Smooth muscle cell (in vitro differentiated cells): ENCODE measurements at regions not wholly inside any gene's neighbourhood (a gene's known extent, or its start where the extent isn't known, plus 50 kb on each side); places are given as distances from the start of the nearest gene placed in this dataset.
A peak's percentile ranks its signal among the peaks of the same experiment; 100 is the strongest.

Experiments used
- DNase-seq: peaks from one replicate; lab custom pipeline; 2025; ENCODE audit not compliant: unreplicated experiment; lab: John Stamatoyannopoulos, UW
- H2AFZ ChIP-seq: fragments of 200-600 bp; sonication (generic); 2 replicates; pipeline ENCODE4 v1.6.0; 2016; ENCODE audit warnings: antibody characterized with exemption, low read depth, mild to moderate bottlenecking
- H3F3A ChIP-seq: fragments of 200-600 bp; sonication (generic); 2 replicates; pipeline ENCODE4 v1.6.0; 2017; ENCODE audit warnings: antibody characterized with exemption, low read depth
- H3K27ac ChIP-seq: fragments of 200-600 bp; sonication (generic); 2 replicates; pipeline ENCODE4 v1.5.1; 2016; ENCODE audit warnings: low read depth, mild to moderate bottlenecking
- H3K27me3 ChIP-seq: fragments of 200-600 bp; sonication (generic); 2 replicates; pipeline ENCODE4 v1.6.1; 2016; ENCODE audit warnings: low read depth, mild to moderate bottlenecking
- H3K36me3 ChIP-seq: fragments of 200-600 bp; sonication (generic); 2 replicates; pipeline ENCODE4 v1.5.1; 2016; ENCODE audit warnings: low read depth
- H3K4me1 ChIP-seq: fragments of 200-600 bp; sonication (generic); 2 replicates; pipeline ENCODE4 v1.5.1; 2016; ENCODE audit warnings: low read depth
- H3K4me2 ChIP-seq: fragments of 200-600 bp; sonication (generic); 2 replicates; pipeline ENCODE4 v1.6.0; 2016; ENCODE audit warnings: mild to moderate bottlenecking
- H3K4me3 ChIP-seq: fragments of 200-600 bp; sonication (generic); 2 replicates; pipeline ENCODE4 v1.5.1; 2016; ENCODE audit warnings: mild to moderate bottlenecking
- H3K79me2 ChIP-seq: fragments of 200-600 bp; sonication (generic); 2 replicates; pipeline ENCODE4 v1.6.0; 2016; ENCODE audit warnings: low read depth, mild to moderate bottlenecking
- H3K9ac ChIP-seq: fragments of 200-600 bp; sonication (generic); 2 replicates; pipeline ENCODE4 v1.6.0; 2016; ENCODE audit warnings: low read depth
- H3K9me3 ChIP-seq: fragments of 200-600 bp; sonication (generic); replicated peaks from 2 replicates; pipeline ENCODE4 v1.5.1; 2016; ENCODE audit warnings: low read depth
- H4K20me1 ChIP-seq: fragments of 200-600 bp; sonication (generic); 2 replicates; pipeline ENCODE4 v1.6.0; 2016; ENCODE audit warnings: low read depth
- WGBS: methylation state at CpG from one replicate; pipeline ENCODE4 v1.1.7; 2016; ENCODE audit warnings: low lambda C conversion rate; 5-methylcytosine and 5-hydroxymethylcytosine counted together
- TF ChIP-seq, protein P1 (sequence below): fragments of 200-600 bp; sonication (generic); IDR thresholded peaks from 2 replicates; pipeline ENCODE4 v1.5.1; 2017; ENCODE audit warnings: borderline replicate concordance, mild to moderate bottlenecking, antibody characterized with exemption; ENCODE audit not compliant: insufficient read depth, poor library complexity, severe bottlenecking

DNA sequence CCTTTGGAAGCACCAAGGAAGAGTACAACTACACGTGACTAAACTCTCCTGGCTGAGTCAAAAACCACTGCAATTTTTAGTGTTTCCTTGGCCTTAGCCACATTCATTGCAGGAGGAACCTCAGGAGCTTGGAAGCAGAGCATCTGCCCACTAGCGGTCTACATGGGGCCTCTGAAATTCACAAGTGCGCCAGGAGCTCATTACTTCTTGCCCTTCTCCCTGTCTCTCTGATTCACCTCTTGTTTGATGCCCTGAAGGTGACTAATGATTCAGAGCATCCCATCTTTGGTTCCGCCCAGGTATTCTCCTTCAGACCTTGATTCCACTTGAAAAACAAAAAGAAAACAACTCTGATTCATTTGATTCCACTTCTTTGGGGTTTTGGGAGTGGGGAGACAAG is 201.1 kb upstream of the LPP start:
- no peaks in the 10 kb centered on the region for H3K79me2 ChIP-seq
- WGBS = 83% methylated on average over 4 of the region's 4 CpGs
- no peak overlapping the region for H3K27ac ChIP-seq
- H3K27me3 ChIP-seq = no peaks in the 10 kb centered on the region
- no peaks in the 10 kb centered on the region for H3K4me1 ChIP-seq
- no peak overlapping the region for H3K4me3 ChIP-seq
- H4K20me1 ChIP-seq = no peaks in the 10 kb centered on the region
- TF ChIP-seq, protein P1, sequence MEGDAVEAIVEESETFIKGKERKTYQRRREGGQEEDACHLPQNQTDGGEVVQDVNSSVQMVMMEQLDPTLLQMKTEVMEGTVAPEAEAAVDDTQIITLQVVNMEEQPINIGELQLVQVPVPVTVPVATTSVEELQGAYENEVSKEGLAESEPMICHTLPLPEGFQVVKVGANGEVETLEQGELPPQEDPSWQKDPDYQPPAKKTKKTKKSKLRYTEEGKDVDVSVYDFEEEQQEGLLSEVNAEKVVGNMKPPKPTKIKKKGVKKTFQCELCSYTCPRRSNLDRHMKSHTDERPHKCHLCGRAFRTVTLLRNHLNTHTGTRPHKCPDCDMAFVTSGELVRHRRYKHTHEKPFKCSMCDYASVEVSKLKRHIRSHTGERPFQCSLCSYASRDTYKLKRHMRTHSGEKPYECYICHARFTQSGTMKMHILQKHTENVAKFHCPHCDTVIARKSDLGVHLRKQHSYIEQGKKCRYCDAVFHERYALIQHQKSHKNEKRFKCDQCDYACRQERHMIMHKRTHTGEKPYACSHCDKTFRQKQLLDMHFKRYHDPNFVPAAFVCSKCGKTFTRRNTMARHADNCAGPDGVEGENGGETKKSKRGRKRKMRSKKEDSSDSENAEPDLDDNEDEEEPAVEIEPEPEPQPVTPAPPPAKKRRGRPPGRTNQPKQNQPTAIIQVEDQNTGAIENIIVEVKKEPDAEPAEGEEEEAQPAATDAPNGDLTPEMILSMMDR = no peak
- no peaks in the 10 kb centered on the region for H3F3A ChIP-seq
- no peak overlapping the region for H3K4me2 ChIP-seq
- no peak overlapping the region for H2AFZ ChIP-seq
- no peak for DNase-seq
- no peaks in the 10 kb centered on the region for H3K36me3 ChIP-seq
- H3K9ac ChIP-seq = no peak overlapping the region
- H3K9me3 ChIP-seq = no peaks in the 10 kb centered on the region

- no peaks in the 10 kb centered on the region for H3F3A ChIP-seq
- H3K9ac ChIP-seq = no peak overlapping the region
- no peak overlapping the region for H3K4me3 ChIP-seq
- H3K9me3 ChIP-seq = no peaks in the 10 kb centered on the region
- WGBS = 96% methylated on average over 2 of the region's 2 CpGs
- H3K27me3 ChIP-seq = no peaks in the 10 kb centered on the region
- DNase-seq = no peak
- no peaks in the 10 kb centered on the region for H3K36me3 ChIP-seq
- H3K4me2 ChIP-seq = no peak overlapping the region
- no peaks in the 10 kb centered on the region for H3K79me2 ChIP-seq
- no peaks in the 10 kb centered on the region for H3K4me1 ChIP-seq
- no peak overlapping the region for H2AFZ ChIP-seq
- H4K20me1 ChIP-seq = no peaks in the 10 kb centered on the region
- H3K27ac ChIP-seq = peak overlapping the region; percentile 74
- TF ChIP-seq, protein P1 = no peak
Observed at GRCh38 chr3:187954516-187954872, 199.5 kb upstream of the LPP start.

GRCh38 chr3:187954873-187955586 is 198.9 kb upstream of the LPP start:
- 47% methylated on average over 4 of the region's 4 CpGs for WGBS
- H2AFZ ChIP-seq = no peak overlapping the region
- H4K20me1 ChIP-seq = no peaks in the 10 kb centered on the region
- H3K9ac ChIP-seq = no peak overlapping the region
- no peak overlapping the region for H3K4me2 ChIP-seq
- H3K27me3 ChIP-seq = no peaks in the 10 kb centered on the region
- peak overlapping the region; percentile 74 for H3K27ac ChIP-seq
- no peaks in the 10 kb centered on the region for H3K9me3 ChIP-seq
- TF ChIP-seq, protein P1 = no peak
- no peaks in the 10 kb centered on the region for H3F3A ChIP-seq
- no peaks in the 10 kb centered on the region for H3K36me3 ChIP-seq
- H3K79me2 ChIP-seq = no peaks in the 10 kb centered on the region
- no peak overlapping the region for H3K4me3 ChIP-seq
- DNase-seq = peak; percentile 4
- H3K4me1 ChIP-seq = no peaks in the 10 kb centered on the region

GRCh38 chr3:187955587-187955952 is 198.4 kb upstream of the LPP start:
- TF ChIP-seq, protein P1 = no peak
- Histone ChIP-seq H2AFZ (no peak overlapping the region), H3K27me3 (no peaks in the 10 kb centered on the region), H3K4me1 (no peaks in the 10 kb centered on the region), H4K20me1 (no peaks in the 10 kb centered on the region), H3K36me3 (no peaks in the 10 kb centered on the region), H3K9me3 (no peaks in the 10 kb centered on the region), H3K4me2 (no peak overlapping the region), H3K27ac (peak overlapping the region; percentile 74), H3K4me3 (no peak overlapping the region), H3K79me2 (no peaks in the 10 kb centered on the region), H3F3A (no peaks in the 10 kb centered on the region), H3K9ac (no peak overlapping the region)
- DNase-seq = no peak
